Brain pericyte (primary cell): ENCODE measurements at regions not wholly inside any gene's neighbourhood (a gene's known extent, or its start where the extent isn't known, plus 50 kb on each side); places are given as distances from the start of the nearest gene placed in this dataset.
"Not testable (repeated sequence)": the region's sequence is repeated elsewhere in the genome, so short reads cannot be mapped to it uniquely, and the experiment has no call there.

ENCODE experiments used
- DNase-seq: peaks from one replicate; pipeline ENCODE4 v3.0.0-alpha.2; 2012; ENCODE audit warnings: low read depth, low spot score

DNA sequence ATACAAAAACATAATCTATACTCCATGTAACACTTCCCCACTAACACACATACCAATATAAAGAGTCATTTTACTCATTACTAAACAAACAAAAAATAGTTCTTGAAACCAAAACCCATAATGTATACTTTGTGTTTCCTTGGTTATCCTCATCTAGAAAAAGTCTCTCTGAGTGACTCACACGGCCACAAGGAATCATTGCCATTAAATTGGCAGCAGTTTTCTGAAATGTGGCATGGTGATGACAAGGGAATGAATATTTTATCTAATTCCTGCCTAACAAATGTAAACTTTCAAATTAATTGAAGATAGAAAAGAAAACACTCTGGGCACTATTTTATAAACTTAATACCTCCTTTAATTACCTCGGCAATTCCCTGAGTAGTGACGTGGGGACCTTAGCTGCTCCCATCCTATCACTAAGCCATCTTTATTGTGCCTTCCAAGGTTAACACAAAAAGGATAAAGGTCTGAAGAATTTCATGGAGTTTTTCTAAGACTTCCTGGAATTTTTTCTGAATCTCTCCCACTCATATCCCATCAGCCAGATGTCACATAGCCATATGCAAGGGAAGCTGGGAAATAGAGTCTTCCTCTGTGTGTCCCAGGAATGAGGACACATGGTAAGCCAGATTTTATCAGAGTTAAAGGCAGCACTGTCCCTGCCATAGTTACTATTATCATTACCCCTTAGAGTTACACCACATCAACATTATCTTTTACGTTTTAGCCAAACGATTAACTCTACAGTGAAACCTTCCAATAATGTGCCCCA is 857.2 kb upstream of the TENM4 start:
- DNase-seq: peak; percentile 8

DNA sequence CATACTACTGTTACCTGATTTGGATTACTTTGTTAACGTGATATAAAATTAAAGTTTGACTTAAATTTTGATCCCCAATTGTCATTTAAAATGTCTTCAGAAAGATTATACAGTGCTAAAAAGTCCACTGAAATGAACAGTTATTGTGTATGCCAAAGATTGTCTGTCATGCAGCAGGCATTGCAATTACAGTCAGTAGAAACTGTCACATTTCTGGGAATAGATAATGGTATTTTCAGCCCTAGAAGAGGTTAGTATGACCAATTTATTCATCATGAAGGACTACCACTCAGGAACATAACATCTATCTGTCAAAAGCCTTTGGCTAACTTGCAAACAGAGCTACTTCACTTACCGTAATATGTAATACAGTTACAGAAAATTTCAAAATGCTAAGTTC is 852.5 kb upstream of the TENM4 start:
- DNase-seq: no peak

DNA sequence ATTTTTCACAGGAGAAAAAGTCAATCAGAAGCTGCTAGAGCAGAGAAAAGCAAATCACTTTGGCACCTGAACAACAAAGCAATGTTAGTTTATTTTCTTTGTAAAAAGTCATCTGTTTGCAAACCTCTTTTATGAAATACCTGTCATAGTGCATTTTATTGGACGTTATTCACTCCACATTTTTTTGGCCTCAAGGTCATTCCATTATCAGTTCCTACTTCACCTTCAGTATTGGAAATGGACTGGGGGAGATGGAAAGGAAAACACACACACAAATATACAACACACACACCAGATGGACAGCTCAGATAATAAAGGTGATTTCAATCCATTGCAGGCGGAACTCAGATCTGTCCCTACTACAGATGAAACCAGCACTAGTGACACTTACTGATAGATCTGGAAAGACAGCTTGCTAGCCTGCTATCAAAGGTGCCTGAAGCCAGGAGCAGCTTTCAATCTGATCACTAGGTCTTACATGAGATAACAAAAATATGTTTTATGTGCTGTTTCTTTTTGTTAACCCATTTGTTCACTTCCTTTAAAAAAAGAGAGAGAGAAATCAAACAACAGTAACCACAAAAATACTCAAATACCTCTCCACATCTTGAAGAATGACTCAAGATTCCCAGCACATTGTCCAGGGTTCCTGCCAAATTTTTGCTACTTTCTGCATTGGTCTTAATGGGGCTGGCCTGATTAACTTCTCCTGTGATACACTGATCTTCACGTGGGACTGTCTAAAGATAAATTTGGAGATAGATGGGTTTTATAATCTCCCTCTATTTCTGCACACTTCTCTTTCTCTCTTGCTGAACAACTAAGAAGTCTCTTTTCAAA is 844.3 kb upstream of the TENM4 start:
- no peak for DNase-seq

DNA sequence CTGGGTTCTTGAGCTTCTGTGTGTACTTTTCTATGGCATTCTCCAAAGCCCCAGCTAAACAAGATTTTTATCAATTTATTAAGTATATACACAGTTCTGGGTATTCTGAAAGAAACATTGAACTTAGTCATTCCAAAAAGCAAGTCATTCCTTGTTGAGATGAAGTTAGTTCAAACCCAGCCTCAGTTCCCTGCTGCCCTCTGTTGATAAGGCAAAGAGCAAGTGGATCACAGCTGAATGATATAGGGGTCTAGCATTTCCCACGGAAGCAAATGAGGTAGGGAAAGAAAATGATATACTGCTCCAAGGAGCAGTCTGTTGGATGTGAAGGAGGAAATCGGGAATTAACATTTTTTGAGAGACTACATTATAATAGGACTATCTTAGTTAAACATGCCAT is 841.8 kb upstream of the TENM4 start:
- DNase-seq: no peak

DNA sequence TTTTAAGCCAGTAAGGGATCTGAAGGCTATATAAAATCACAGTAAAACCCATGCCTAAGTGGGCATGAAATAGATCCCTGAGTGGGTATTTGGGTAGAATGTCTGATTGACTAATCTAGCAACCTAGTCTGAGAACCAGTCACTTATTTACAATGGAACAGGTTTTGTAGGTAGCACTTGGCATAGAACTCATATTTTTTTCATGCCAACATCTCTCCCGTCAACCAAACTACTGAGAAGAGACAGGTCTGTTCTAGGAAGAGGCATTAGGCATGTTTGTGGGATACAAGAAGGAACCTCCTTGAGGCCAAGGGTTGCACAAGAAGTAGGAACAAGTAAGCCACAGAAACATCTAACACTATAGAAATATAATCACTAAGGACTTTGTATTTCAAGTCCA is 840.4 kb upstream of the TENM4 start:
- DNase-seq: no peak

DNA sequence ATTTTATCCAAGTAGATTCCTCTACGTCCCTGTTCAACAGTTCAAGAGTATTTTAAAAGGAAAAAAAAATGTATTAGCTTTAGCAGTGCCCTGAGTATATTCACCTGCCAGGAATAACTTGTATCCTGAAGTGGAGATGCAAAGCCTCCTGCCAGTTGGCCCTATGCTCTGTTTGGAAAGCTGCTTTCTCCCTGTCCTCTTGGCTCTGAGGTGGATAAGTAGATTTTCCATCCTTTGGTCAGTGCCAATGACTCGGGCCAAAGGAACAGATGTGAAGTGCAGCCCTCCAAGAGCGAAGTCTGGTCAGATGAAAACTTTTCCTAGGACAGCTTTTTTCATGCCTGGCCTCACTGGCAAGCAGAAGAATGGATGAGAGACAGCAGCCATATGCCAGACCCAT is 839.9 kb upstream of the TENM4 start:
- DNase-seq: no peak

DNA sequence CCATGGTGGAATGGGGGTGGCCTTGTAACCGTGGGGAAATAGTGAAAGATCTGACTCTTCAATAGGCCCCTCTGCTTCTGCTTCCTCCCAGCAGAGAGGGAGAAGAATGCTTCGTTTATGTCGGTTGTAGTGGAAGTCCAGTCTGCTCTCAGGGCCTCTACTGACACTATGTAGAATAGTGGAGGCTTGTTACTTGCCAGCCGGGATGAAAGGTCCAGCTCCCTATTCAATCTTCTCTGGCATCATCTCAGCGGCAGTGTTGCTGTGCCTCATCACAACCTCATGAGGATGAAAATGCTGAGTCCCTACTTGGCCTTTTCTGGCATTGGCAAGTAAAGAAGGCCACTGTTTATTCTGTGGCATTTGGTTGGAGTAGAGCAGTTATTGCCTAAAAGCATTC is 820.9 kb upstream of the TENM4 start:
- no peak for DNase-seq

DNA sequence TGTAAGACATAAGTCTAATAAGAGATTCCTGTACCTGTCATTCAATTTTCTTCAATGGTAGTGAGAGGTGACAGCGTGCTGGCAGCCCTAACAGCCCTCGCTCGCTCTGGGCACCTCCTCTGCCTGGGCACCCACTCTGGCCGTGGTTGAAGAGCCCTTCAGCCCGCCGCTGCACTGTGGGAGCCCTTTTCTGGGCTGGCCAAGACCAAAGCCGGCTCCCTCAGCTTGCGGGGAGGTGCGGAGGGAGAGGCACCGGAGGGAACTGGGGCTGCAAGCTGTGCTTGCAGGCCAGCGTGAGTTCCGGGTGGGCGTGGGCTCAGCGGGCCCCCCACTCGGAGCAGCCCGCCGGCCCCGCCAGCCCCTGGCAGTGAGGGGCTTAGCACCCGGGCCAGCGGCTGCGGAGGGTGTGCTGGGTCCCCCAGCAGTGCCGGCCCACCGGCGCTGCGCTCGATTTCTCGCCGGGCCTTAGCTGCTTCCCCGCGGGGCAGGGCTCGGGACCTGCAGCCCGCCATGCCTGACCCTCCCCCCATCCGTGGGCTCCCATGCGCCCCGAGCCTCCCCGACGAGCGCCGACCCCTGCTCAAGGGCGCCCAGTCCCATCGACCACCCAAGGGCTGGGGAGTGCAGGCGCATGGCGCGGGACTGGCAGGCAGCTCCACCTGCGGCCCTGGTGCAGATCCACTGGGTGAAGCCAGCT is 816.6 kb upstream of the TENM4 start:
- DNase-seq: not testable (repeated sequence)

DNA sequence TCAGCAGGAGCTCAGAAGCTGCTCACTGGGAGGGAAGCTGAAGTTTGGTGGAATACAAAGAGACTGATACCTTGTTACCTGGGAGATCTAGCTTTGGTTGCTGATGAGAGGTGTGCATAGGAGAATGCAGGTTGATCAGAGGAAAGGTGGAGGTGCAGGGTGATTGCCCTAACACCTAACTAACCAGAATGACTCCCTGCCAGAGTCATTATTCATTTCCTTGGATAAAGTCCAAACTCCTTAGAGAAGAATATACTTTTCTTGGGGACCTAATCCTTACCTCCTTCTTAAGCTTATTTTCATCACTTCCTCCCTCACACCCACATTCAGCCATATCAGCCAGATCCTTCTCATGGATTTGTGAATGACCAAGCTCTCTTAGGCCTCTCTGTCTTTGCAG is 814.2 kb upstream of the TENM4 start:
- DNase-seq: no peak

DNA sequence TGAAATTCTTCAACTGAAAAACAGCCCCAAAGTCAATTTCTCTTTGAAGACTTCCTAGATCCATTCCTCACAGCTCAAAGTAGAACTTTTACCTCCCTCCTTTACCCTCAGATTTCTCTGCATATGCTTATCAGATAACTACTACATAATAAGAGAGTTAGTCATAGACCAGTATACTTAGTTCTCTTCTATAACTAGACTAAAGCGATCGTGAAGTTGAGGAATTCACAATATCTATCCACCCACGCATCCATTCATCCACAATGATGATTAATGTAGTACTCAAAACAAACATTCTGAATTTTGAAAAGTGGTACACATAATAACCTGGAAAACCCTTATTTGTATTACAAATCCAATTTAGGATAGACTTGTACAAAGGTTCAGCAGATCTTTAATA is 800.9 kb upstream of the TENM4 start:
- no peak for DNase-seq

DNA sequence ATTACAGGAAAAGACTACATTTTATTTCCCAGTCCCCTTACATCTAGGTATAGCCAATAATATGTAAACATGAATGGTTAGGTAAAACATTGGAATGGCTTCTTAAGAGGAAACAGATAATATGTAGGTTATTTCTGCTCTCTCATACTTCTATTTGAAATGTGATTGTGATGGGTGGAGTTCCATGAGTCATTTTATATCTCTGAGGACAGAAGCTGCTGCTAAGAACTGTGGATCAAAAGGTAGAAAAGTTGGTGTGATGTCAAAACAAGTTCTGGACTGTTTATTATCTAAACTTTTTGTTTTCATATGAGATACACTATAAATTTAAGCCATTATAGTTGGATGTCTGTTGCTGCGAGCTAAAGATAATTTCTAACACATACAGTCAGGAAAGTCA is 799.4 kb upstream of the TENM4 start:
- no peak for DNase-seq

DNA sequence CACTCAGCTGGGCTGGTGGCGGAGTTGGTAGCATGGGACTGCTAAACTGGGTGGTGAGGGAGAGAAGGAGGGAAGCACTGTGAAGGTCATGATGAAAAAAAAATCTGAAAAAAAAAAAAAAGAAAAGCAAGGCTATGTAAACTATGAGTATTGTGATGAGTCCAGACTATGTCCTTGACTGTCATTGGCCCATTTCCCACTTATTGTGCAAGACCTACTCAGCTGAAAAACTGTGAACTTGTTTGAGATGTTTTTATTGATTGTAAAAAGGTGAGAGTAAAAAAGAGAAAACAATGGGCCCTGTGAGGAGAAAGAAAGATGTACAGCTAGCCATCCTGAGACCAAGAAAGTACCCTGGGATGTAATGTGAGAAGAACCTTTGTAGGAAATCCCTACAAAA is 798.4 kb upstream of the TENM4 start:
- DNase-seq: no peak

DNA sequence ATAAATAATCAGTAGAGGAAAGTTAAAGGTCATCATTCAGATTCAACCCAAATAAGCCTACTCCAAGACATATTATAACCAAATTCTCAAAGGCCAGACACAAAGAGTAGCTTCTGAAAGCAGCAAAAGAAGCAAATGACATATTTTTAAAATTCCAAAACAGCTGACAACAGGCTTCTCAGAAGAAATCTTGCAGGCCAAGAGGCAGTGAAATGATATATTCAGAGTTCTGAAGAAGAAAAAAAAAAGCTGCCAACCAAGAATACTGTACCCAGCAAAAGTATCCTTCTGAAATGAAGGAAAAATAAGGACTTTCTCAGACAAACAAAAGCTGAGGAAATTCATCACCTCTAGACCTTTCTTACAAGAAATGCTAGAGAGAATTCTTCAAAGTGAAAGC is 787.1 kb upstream of the TENM4 start:
- DNase-seq: no peak

DNA sequence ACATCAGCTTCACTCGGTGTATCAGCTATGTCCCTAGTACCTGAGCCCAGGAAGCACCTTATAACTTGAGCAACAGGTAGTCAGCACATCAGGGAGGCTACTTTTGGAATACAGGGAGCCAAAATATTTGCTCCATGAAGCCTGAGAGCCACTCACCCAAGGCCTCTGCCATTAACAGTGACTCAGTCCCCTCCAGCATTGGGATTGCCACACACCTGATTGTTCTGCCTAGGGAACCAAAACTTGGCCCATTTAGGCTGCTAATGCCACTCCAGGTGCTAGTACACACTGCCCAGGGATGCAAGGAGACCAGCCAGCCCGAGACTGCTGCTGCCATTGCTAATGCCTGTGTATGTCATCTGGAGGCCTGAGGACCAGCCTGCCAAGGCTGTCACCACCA is 773.6 kb upstream of the TENM4 start:
- no peak for DNase-seq

DNA sequence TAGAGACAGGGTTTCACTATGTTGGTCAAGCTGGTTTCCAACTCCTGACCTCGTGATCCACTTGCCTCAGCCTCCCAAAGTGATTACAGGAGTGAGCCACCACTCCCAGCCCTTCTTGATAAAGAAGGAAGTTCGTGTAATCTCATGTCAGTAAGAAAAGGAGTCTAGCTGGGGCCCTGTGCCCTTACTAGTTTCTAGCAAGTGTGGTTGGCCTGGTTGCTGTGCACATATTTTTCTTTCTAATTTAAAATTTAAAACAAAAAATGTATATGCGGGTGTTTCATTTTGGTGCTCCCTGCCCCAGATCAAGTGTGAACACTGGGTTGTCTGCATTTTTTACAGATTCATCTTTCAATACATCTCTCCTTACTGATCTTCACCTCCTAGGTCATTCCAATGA is 770.8 kb upstream of the TENM4 start:
- no peak for DNase-seq

DNA sequence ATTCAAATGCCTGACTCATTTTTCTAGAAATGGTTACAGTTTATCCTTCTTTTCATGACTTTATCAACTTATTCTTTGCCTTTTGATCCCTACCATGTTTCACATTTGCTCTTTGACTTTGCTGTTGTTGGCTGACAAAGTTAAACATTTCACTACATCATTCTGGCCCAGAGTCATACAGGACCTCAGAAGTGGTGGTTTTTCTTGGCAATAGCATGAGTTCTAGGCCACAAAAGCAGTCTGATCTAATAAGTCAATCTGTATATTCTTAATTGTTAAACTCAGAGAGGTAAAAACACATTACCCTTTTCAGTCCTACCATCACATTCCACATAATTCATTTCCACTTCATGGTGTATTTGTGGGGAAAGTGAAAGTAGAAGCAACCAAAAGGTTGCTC is 763.2 kb upstream of the TENM4 start:
- DNase-seq: no peak

DNA sequence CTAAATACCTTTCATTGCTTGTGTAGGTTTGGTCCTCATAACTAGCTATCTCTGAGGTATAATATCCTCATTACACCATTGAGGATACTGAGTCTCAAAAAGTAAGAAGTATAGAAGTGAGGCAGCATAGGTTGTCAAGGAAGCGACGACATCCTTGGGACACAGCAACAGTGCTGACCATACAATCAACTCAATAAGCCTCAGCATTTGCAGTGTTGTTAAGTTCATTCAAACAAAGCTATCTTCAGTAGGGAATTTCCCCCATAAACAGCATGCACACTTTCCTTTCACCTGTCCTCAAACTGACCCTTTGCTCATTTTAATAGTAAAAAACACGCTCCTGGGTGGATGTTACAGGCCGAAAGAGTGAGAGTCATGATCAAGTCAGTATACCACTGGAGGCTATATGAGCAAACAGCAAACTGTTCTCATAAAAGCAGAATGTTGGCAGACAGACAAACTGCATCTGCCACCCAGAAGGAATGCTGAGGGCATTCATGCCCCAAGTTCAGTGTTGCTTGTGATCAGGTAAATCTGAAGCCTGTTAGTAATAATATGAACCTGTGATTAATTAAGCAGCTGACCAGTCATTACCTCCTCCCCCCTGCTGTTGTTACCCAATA is 756.2 kb upstream of the TENM4 start:
- no peak for DNase-seq

DNA sequence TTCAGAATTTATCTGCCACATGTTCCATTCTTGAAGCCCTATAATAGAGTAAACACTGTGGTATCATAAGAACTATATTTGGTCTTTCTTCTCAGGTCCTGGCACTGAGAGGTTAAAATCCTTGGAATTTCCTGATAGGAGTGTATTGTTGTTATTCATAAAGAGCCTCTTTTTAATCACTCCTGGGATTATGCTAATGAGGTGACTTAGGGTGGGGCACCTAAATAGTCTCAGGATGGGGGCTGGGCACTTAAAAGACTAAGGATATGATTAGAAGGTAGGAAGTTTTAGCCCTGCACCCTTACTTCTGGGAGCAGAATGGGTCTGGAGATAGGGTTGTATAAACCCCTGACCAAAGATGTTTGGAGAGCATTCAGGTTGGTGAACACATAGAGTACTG is 755.2 kb upstream of the TENM4 start:
- no peak for DNase-seq

DNA sequence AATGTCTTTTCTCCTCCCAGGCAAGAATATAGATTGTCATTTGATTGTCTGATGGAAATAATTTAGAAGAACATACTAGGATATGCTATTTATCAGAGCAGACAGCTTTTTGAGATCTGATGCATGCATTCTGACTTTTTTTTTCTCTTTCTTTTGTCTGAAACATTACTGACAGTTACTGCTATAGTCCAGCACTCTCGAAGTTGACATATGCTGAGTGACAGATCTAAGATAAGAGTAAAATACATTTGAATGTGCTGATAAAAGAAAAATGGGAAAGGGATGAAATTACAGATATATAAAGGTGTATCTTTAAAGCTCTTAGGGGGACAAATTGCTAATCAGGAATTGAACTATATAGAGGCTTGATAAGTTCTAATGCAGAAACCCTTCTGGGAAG is 753.8 kb upstream of the TENM4 start:
- DNase-seq: no peak

DNA sequence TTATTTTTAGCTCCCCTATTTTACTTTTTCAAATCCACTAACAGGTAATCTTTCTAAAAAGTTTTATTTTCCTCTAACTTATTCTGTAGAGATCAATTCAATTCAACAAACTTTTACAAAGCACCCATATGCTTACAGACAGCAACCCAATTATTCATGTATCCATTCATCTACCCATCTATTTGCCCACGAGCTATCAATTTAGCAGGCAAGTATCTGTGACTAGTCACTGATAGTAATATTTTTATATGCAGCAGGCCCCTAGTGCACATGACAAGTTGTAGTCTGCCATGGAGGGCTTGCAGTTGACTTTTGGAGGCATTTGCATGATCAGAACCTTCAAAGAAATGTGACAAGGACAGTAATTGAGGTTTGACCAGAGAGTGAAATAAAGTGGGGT is 753.2 kb upstream of the TENM4 start:
- DNase-seq: no peak

DNA sequence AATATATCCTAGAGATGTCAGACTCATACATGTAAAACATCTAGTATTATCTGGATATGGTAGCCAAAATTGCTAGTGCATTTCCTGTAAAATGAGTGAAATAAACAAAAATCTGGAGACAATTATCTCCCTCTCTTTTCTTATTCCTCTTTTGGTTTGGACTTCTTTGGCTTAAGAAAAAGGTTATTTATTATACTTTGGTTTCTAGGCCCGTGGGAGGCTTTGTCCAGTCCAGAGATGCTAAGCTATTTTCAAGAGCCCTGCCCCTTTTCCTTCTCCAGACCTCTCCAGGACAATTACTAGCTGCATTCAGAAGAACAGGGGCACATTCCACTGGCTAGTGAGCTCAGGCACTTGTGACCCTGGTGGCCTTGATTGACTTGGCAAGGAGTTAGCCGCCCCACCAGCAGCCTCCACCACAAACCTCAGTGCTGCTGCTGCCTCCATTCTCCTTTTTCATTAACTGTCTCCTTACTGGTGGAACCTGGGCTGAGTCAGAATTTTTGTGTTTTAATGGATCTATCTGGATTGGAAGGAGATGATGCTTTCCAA is 747.3 kb upstream of the TENM4 start:
- no peak for DNase-seq

DNA sequence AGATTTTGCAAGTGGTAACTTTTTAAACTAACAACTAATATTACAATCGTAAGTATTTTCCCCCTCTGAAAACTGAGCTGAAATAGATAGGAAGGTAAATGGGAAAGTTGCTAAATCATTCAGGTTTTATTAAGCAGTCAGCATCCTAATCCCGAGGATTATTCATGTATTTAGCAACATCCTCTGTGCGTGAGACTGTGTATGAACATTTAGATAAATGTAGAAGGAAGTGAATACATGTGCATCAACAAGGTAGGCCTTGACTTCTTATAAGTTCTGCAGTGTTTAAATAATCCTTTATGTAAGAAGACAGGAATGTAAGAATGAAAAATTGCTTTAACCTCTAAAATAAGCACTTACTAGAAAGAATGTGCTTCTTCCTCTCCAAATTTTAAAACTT is 745.9 kb upstream of the TENM4 start:
- no peak for DNase-seq
